Uterus (tissue), 2 donors: ENCODE measurements at regions not wholly inside any gene's neighbourhood (a gene's known extent, or its start where the extent isn't known, plus 50 kb on each side); places are given as distances from the start of the nearest gene placed in this dataset.

Experiments used
- POLR2A ChIP-seq, 2 donors: fragments of 450-650 bp; IDR thresholded peaks; one replicate each; pipeline ENCODE4 v1.6.1; 2016; ENCODE audit warnings: antibody characterized with exemption in 2 of 2, mild to moderate bottlenecking in 1 of 2, moderate library complexity in 1 of 2
- TF ChIP-seq, protein P1 (sequence below), 4 experiments: fragments of 200-600 bp in 2 of 4; fragments of 450-650 bp in 2 of 4; sonication (generic) in 2 of 4; IDR thresholded peaks; one replicate each; pipeline ENCODE4 v1.5.1; 2016 to 2019; ENCODE audit warnings: antibody characterized with exemption in 4 of 4, mild to moderate bottlenecking in 2 of 4, moderate library complexity in 1 of 4

DNA sequence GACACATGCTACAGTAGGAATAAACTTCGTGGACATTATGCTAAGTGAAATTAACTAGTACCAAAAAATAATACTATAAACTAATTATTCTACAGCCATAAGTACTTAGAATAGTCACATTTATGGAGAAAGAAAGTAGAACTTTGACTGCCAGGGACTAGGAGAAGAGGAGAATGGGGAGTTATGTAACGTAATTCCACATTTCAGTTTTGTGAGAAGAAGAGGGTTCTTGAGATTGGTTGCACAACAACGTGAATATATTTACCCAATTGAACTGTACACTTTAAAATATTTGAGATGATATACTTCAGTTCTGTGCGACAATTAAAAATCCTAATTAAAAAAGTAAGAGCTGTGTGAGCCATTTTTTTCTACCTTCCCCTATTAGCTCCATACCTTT lies 1412.9 kb downstream of the PLA2G4A start:
- TF ChIP-seq, protein P1, sequence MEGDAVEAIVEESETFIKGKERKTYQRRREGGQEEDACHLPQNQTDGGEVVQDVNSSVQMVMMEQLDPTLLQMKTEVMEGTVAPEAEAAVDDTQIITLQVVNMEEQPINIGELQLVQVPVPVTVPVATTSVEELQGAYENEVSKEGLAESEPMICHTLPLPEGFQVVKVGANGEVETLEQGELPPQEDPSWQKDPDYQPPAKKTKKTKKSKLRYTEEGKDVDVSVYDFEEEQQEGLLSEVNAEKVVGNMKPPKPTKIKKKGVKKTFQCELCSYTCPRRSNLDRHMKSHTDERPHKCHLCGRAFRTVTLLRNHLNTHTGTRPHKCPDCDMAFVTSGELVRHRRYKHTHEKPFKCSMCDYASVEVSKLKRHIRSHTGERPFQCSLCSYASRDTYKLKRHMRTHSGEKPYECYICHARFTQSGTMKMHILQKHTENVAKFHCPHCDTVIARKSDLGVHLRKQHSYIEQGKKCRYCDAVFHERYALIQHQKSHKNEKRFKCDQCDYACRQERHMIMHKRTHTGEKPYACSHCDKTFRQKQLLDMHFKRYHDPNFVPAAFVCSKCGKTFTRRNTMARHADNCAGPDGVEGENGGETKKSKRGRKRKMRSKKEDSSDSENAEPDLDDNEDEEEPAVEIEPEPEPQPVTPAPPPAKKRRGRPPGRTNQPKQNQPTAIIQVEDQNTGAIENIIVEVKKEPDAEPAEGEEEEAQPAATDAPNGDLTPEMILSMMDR (IDR thresholded peaks at IDR 0.05) = no peak
- TF ChIP-seq POLR2A (IDR thresholded peaks at IDR 0.05) = no peak
